AG04449 (cell line): ENCODE measurements at regions not wholly inside any gene's neighbourhood (a gene's known extent, or its start where the extent isn't known, plus 50 kb on each side); places are given as distances from the start of the nearest gene placed in this dataset.

Source experiments
- CTCF ChIA-PET: fragments of 350-600 bp; formaldehyde crosslinking; extraction: SDS; loops from one replicate; lab custom pipeline; 2021; ENCODE audit warnings: antibody characterized with exemption; lab: Yijun Ruan, JAX
- POLR2A ChIA-PET: fragments of 400-600, 350-600 bp; formaldehyde crosslinking; extraction: SDS; loops from one replicate; lab custom pipeline; 2020; ENCODE audit warnings: antibody characterized with exemption, inconsistent platforms; lab: Yijun Ruan, JAX
- DNase-seq: peaks from one replicate; pipeline ENCODE4 v3.0.0-alpha.2; 2010; ENCODE audit warnings: low read depth, low spot score
- H3K4me3 ChIP-seq: 2 replicates; pipeline ENCODE4 v1.5.1; 2011; ENCODE audit warnings: low read depth, mild to moderate bottlenecking, control low read depth, low read length
- CTCF ChIP-seq: IDR thresholded peaks from one replicate; pipeline ENCODE4 v1.5.1; 2011; ENCODE audit warnings: mild to moderate bottlenecking, moderate library complexity, low read length, control low read depth, inconsistent platforms; ENCODE audit not compliant: insufficient read depth; ENCODE audit errors: missing control alignments

- DNase-seq, result no peak
- ChIA-PET POLR2A (no interaction called here), CTCF (no interaction called here)
- H3K4me3 ChIP-seq, result no peak overlapping the region
- no peak for TF ChIP-seq CTCF
Measured at GRCh38 chr22:26097840-26098239, 71.4 kb upstream of the SEZ6L start.

GRCh38 chr22:26103023-26103422 is 66.2 kb upstream of the SEZ6L start:
- ChIA-PET CTCF (no interaction called here), POLR2A (no interaction called here)
- no peak for TF ChIP-seq CTCF
- DNase-seq, result no peak
- H3K4me3 ChIP-seq, result no peak overlapping the region

GRCh38 chr22:26106412-26106811 is 62.9 kb upstream of the SEZ6L start:
- POLR2A ChIA-PET, result no interaction called here
- CTCF ChIA-PET, result no interaction called here
- DNase-seq, result no peak
- H3K4me3 ChIP-seq, result no peak overlapping the region
- TF ChIP-seq CTCF, result no peak

GRCh38 chr22:26109686-26110315 is 59.5 kb upstream of the SEZ6L start:
- no peak for TF ChIP-seq CTCF
- ChIA-PET CTCF (no interaction called here), POLR2A (no interaction called here)
- DNase-seq, result no peak
- no peak overlapping the region for H3K4me3 ChIP-seq

- ChIA-PET POLR2A (no interaction called here), CTCF (interaction anchor here (1.0 kb wide), 1 partner anchor 57 kb away, joined by 3 read pairs; no protein-coding TSS in a partner anchor)
- H3K4me3 ChIP-seq, result no peak overlapping the region
- no peak for TF ChIP-seq CTCF
- DNase-seq, result no peak
Measured at GRCh38 chr22:26114826-26115225, 54.4 kb upstream of the SEZ6L start.

DNA sequence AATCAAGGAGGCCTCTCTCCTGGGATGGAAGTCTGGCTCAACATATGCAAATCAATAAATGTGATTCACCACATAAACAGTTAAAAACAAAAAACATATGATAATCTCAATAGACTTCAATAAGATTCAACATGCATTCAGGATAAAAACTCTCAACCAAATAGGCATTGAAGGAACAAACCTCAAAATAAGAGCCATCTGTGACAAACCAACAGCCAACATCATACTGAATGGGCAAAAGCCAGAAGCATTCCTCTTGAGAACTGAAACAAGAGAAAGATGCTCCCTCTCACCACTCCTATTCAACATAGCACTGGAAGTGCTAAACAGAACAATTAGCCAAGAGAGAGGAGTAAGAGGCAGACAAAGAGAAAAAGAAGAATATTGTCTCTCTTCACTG is 54.0 kb upstream of the SEZ6L start:
- DNase-seq, result no peak
- ChIA-PET POLR2A (no interaction called here), CTCF (no interaction called here)
- TF ChIP-seq CTCF, result no peak
- no peak overlapping the region for H3K4me3 ChIP-seq
